GM19328 (cell line): ENCODE measurements at regions not wholly inside any gene's neighbourhood (a gene's known extent, or its start where the extent isn't known, plus 50 kb on each side); places are given as distances from the start of the nearest gene placed in this dataset.
"Not testable (repeated sequence)": the region's sequence is repeated elsewhere in the genome, so short reads cannot be mapped to it uniquely, and the experiment has no call there.

Experiments
- ATAC-seq: cut with Tn5 transposase; IDR thresholded peaks from one replicate; pipeline ENCODE4 v1.9.1; 2021; ENCODE audit warnings: mild to moderate bottlenecking, moderate library complexity; ENCODE audit not compliant: unreplicated experiment

- ATAC-seq, result no peak
Observed at GRCh38 chr17:20896153-20896649, 146.6 kb downstream of the USP22 start.

- not testable (repeated sequence) for ATAC-seq
Observed at GRCh38 chr17:20898726-20899125, 144.1 kb downstream of the USP22 start.

GRCh38 chr17:20902496-20902895 lies 140.3 kb downstream of the USP22 start:
- ATAC-seq, result not testable (repeated sequence)

GRCh38 chr17:20903549-20903948 lies 139.3 kb downstream of the USP22 start:
- not testable (repeated sequence) for ATAC-seq

GRCh38 chr17:20908313-20909267 lies 134.2 kb downstream of the USP22 start:
- no peak for ATAC-seq

GRCh38 chr17:20914658-20915057 lies 128.2 kb downstream of the USP22 start:
- ATAC-seq, result no peak

- ATAC-seq, result no peak
Observed at GRCh38 chr17:20916383-20916782, 126.4 kb downstream of the USP22 start.

- not testable (repeated sequence) for ATAC-seq
Observed at GRCh38 chr17:20917610-20918306, 125.1 kb downstream of the USP22 start.

GRCh38 chr17:20920095-20920814 lies 122.6 kb downstream of the USP22 start:
- no peak for ATAC-seq

GRCh38 chr17:20920815-20921199 lies 122.0 kb downstream of the USP22 start:
- ATAC-seq, result no peak

GRCh38 chr17:20922128-20922670 lies 120.6 kb downstream of the USP22 start:
- no peak for ATAC-seq

- no peak for ATAC-seq
Observed at GRCh38 chr17:20924306-20924705, 118.5 kb downstream of the USP22 start.

GRCh38 chr17:20925091-20925490 lies 117.7 kb downstream of the USP22 start:
- ATAC-seq, result no peak

GRCh38 chr17:20925954-20926353 lies 116.9 kb downstream of the USP22 start:
- no peak for ATAC-seq

GRCh38 chr17:20926532-20926931 lies 116.3 kb downstream of the USP22 start:
- no peak for ATAC-seq

- no peak for ATAC-seq
Observed at GRCh38 chr17:20927308-20927977, 115.4 kb downstream of the USP22 start.

GRCh38 chr17:20929334-20929733 lies 113.5 kb downstream of the USP22 start:
- ATAC-seq, result no peak

GRCh38 chr17:20930081-20930760 lies 112.6 kb downstream of the USP22 start:
- ATAC-seq, result no peak

GRCh38 chr17:20933040-20933439 lies 109.8 kb downstream of the USP22 start:
- ATAC-seq, result not testable (repeated sequence)

- no peak for ATAC-seq
Observed at GRCh38 chr17:20934288-20934687, 108.5 kb downstream of the USP22 start.
